ENCODE measurements at regions not wholly inside any gene's neighbourhood (a gene's known extent, or its start where the extent isn't known, plus 50 kb on each side); places are given as distances from the start of the nearest gene placed in this dataset.

DNA sequence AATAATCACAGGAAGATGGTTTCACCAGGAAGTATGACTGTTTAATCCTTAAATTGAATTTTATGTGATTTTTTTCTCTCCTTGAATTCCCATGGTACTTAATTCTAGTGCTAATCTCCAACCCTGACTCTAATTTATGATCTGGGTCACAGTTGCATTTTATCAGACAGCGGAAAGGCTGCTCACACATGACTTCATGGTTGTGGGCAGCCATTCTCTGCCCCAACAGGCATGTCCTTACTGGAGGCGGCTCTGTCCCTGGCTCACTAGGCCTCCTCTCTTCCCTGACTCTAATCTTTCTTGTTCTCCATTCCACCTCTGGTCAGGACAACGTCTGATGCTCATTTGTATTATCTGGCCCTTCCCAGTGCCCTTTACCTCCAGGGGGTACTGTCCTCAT is 184.4 kb downstream of the CHST1 start:
- H3K9me3 ChIP-seq: no peaks in the 10 kb centered on the region
- no TSS peak for BruUV-seq (replicated peaks)
- no peaks in the 10 kb centered on the region for H3K4me1 ChIP-seq
- no peaks in the 10 kb centered on the region for H3K36me3 Mint-ChIP-seq (ENCODE audit: insufficient read depth, unreplicated experiment)
- no peak for DNase-seq
- no peaks in the 10 kb centered on the region for H3K36me3 ChIP-seq (ENCODE audit: control insufficient read depth, insufficient read depth, low read length)
- H3K27ac Mint-ChIP-seq (ENCODE audit: unreplicated experiment): no peak overlapping the region
- intact Hi-C loops (cut with micrococcal nuclease; ENCODE audit: unreplicated experiment): no loop called here
- no peak overlapping the region for H3K4me3 Mint-ChIP-seq (ENCODE audit: unreplicated experiment)
- no peak overlapping the region for H3K4me3 ChIP-seq (ENCODE audit: low read depth, low read length)
- H3K27me3 ChIP-seq (replicated peaks; ENCODE audit: control insufficient read depth, insufficient read depth, low read length): peaks cover 6% of the 10 kb centered on the region
- CTCF ChIA-PET: no interaction called here
- peaks cover 39% of the 10 kb centered on the region for H3K27me3 Mint-ChIP-seq (ENCODE audit: insufficient read depth, unreplicated experiment)
- POLR2A ChIA-PET: no interaction called here
- no peaks in the 10 kb centered on the region for H3K9me3 Mint-ChIP-seq (ENCODE audit: unreplicated experiment)
- TF ChIP-seq, protein P1, sequence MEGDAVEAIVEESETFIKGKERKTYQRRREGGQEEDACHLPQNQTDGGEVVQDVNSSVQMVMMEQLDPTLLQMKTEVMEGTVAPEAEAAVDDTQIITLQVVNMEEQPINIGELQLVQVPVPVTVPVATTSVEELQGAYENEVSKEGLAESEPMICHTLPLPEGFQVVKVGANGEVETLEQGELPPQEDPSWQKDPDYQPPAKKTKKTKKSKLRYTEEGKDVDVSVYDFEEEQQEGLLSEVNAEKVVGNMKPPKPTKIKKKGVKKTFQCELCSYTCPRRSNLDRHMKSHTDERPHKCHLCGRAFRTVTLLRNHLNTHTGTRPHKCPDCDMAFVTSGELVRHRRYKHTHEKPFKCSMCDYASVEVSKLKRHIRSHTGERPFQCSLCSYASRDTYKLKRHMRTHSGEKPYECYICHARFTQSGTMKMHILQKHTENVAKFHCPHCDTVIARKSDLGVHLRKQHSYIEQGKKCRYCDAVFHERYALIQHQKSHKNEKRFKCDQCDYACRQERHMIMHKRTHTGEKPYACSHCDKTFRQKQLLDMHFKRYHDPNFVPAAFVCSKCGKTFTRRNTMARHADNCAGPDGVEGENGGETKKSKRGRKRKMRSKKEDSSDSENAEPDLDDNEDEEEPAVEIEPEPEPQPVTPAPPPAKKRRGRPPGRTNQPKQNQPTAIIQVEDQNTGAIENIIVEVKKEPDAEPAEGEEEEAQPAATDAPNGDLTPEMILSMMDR (IDR thresholded peaks at IDR 0.05; ENCODE audit: insufficient read depth in 1 of 2, low read depth in 1 of 2, low read length in 1 of 2, severe bottlenecking in 1 of 2, unreplicated experiment in 1 of 2): no peak
- peaks cover 5% of the 10 kb centered on the region for H3K4me1 Mint-ChIP-seq (ENCODE audit: low read depth, unreplicated experiment)

DNA sequence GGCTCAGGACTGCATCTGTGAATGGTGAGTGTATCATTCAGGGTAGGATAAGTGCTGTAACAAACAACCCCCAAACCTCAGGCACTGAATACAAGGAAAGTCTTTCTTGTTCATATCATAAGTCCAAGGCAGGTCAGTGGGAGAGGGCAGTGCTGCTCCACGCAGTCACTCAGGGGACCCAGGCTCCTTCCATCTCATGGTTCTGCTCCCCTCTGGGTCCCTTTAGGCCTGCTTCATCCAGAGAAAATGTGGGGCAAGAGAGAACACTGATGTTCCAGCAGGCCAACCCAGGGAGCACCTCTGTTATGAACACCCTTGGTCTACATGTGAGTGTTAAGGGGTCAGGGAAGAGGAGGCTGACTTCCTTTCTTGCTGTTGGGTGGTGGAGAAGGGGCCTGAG is 187.8 kb downstream of the CHST1 start:
- Mint-ChIP-seq H3K4me1 (ENCODE audit: low read depth, unreplicated experiment) (no peaks in the 10 kb centered on the region), H3K27me3 (ENCODE audit: insufficient read depth, unreplicated experiment) (peaks cover 35% of the 10 kb centered on the region), H3K4me3 (ENCODE audit: unreplicated experiment) (no peak overlapping the region), H3K9me3 (ENCODE audit: unreplicated experiment) (no peaks in the 10 kb centered on the region), H3K27ac (ENCODE audit: unreplicated experiment) (no peak overlapping the region), H3K36me3 (ENCODE audit: insufficient read depth, unreplicated experiment) (no peaks in the 10 kb centered on the region)
- DNase-seq: no peak
- H3K36me3 ChIP-seq (ENCODE audit: control insufficient read depth, insufficient read depth, low read length): no peaks in the 10 kb centered on the region
- H3K9me3 ChIP-seq: no peaks in the 10 kb centered on the region
- ChIA-PET POLR2A (no interaction called here), CTCF (no interaction called here)
- peaks cover 3% of the 10 kb centered on the region for H3K27me3 ChIP-seq (replicated peaks; ENCODE audit: control insufficient read depth, insufficient read depth, low read length)
- TF ChIP-seq, protein P1 (IDR thresholded peaks at IDR 0.05; ENCODE audit: insufficient read depth in 1 of 2, low read depth in 1 of 2, low read length in 1 of 2, severe bottlenecking in 1 of 2, unreplicated experiment in 1 of 2): no peak
- H3K4me1 ChIP-seq: no peaks in the 10 kb centered on the region
- intact Hi-C loops (cut with micrococcal nuclease; ENCODE audit: unreplicated experiment): no loop called here
- BruUV-seq (replicated peaks): no TSS peak
- no peak overlapping the region for H3K4me3 ChIP-seq (ENCODE audit: low read depth, low read length)

DNA sequence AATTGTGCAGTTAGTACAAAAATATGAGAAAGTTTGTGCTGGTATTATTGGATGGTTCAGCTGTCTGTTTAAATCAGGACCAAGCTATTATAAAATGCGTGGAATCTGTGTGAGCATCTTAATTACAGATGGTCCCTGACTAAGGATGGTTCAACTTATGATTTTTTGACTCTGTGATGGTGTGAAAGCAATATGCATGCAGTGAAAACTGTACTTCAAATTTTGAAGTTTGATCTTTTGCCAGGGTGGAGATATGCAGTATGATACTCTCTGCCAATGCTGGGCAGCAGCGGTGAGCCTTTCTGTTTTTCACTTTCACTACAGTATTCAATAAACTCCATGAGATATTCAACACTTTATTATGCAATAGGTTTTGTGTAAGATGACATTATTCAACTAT is 189.3 kb downstream of the CHST1 start:
- BruUV-seq (replicated peaks): no TSS peak
- H3K36me3 ChIP-seq (ENCODE audit: control insufficient read depth, insufficient read depth, low read length): no peaks in the 10 kb centered on the region
- ChIA-PET POLR2A (no interaction called here), CTCF (no interaction called here)
- Mint-ChIP-seq H3K27ac (ENCODE audit: unreplicated experiment) (no peak overlapping the region), H3K4me3 (ENCODE audit: unreplicated experiment) (no peak overlapping the region), H3K9me3 (ENCODE audit: unreplicated experiment) (no peaks in the 10 kb centered on the region), H3K4me1 (ENCODE audit: low read depth, unreplicated experiment) (no peaks in the 10 kb centered on the region), H3K36me3 (ENCODE audit: insufficient read depth, unreplicated experiment) (no peaks in the 10 kb centered on the region), H3K27me3 (ENCODE audit: insufficient read depth, unreplicated experiment) (peaks cover 26% of the 10 kb centered on the region)
- intact Hi-C loops (cut with micrococcal nuclease; ENCODE audit: unreplicated experiment): no loop called here
- no peaks in the 10 kb centered on the region for H3K4me1 ChIP-seq
- no peaks in the 10 kb centered on the region for H3K9me3 ChIP-seq
- H3K27me3 ChIP-seq (replicated peaks; ENCODE audit: control insufficient read depth, insufficient read depth, low read length): no peaks in the 10 kb centered on the region; the same call in 1 of the 2 replicates
- DNase-seq: no peak
- H3K4me3 ChIP-seq (ENCODE audit: low read depth, low read length): no peak overlapping the region
- TF ChIP-seq, protein P1 (IDR thresholded peaks at IDR 0.05; ENCODE audit: insufficient read depth in 1 of 2, low read depth in 1 of 2, low read length in 1 of 2, severe bottlenecking in 1 of 2, unreplicated experiment in 1 of 2): no peak

Data from Caco-2 (cell line).